Ishikawa (cell line): ENCODE measurements at regions not wholly inside any gene's neighbourhood (a gene's known extent, or its start where the extent isn't known, plus 50 kb on each side); places are given as distances from the start of the nearest gene placed in this dataset.

ENCODE experiments used
- CEBPB ChIP-seq: IDR thresholded peaks from 2 replicates; pipeline ENCODE4 v1.6.1; 2012
- CREB1 ChIP-seq: IDR thresholded peaks from 2 replicates; pipeline ENCODE4 v1.6.1; 2012; ENCODE audit warnings: low read depth
- EGR1 ChIP-seq: IDR thresholded peaks from 2 replicates; pipeline ENCODE4 v1.6.1; 2012
- EP300 ChIP-seq: IDR thresholded peaks from 2 replicates; pipeline ENCODE4 v1.6.1; 2012; ENCODE audit warnings: borderline replicate concordance
- FOXM1 ChIP-seq: IDR thresholded peaks from 2 replicates; pipeline ENCODE4 v1.6.1; 2012; ENCODE audit warnings: low read depth, borderline replicate concordance
- MAX ChIP-seq: IDR thresholded peaks from 2 replicates; pipeline ENCODE4 v1.6.1; 2012
- NFIC ChIP-seq: IDR thresholded peaks from 2 replicates; pipeline ENCODE4 v1.6.1; 2012
- RAD21 ChIP-seq: IDR thresholded peaks from 2 replicates; pipeline ENCODE4 v1.6.1; 2012; ENCODE audit warnings: low read depth
- REST ChIP-seq: IDR thresholded peaks from 2 replicates; pipeline ENCODE4 v1.6.1; 2012; ENCODE audit warnings: low read depth, mild to moderate bottlenecking
- TAF1 ChIP-seq: IDR thresholded peaks from 2 replicates; pipeline ENCODE4 v1.6.1; 2012; ENCODE audit warnings: low read depth, mild to moderate bottlenecking
- TCF12 ChIP-seq: IDR thresholded peaks from 2 replicates; pipeline ENCODE4 v1.6.1; 2012; ENCODE audit warnings: low read depth
- TEAD4 ChIP-seq: IDR thresholded peaks from 2 replicates; pipeline ENCODE4 v1.6.1; 2012
- USF1 ChIP-seq: IDR thresholded peaks from 2 replicates; pipeline ENCODE4 v1.6.1; 2012
- YY1 ChIP-seq: IDR thresholded peaks from 2 replicates; pipeline ENCODE4 v1.6.1; 2012; ENCODE audit warnings: low read depth
- ZBTB7A ChIP-seq: IDR thresholded peaks from 2 replicates; pipeline ENCODE4 v1.6.1; 2012; ENCODE audit warnings: low read depth

- no peak for TF ChIP-seq NFIC
- TF ChIP-seq YY1: no peak
- TF ChIP-seq EP300: no peak
- TF ChIP-seq TEAD4: no peak
- TF ChIP-seq RAD21: no peak
- TF ChIP-seq CREB1: no peak
- no peak for TF ChIP-seq FOXM1
Measured at GRCh38 chr3:5553203-5553602, 365.7 kb downstream of the EDEM1 start.

- TF ChIP-seq TEAD4: no peak
Measured at GRCh38 chr3:5554245-5554747, 366.8 kb downstream of the EDEM1 start.

GRCh38 chr3:5560199-5560598 lies 372.7 kb downstream of the EDEM1 start:
- TF ChIP-seq MAX (no peak), YY1 (no peak), USF1 (no peak), NFIC (no peak), TCF12 (no peak)

- TF ChIP-seq USF1 (no peak), YY1 (no peak), NFIC (no peak), EP300 (no peak), TCF12 (no peak), CREB1 (no peak), CEBPB (no peak), FOXM1 (no peak)
Measured at GRCh38 chr3:5563537-5564277, 376.2 kb downstream of the EDEM1 start.

GRCh38 chr3:5564278-5564666 lies 376.8 kb downstream of the EDEM1 start:
- TF ChIP-seq EGR1 (no peak), RAD21 (no peak), USF1 (no peak), REST (no peak), EP300 (no peak), ZBTB7A (no peak), TEAD4 (no peak), TAF1 (no peak), CEBPB (no peak), FOXM1 (no peak), TCF12 (no peak), CREB1 (no peak), YY1 (no peak)

GRCh38 chr3:5565026-5565425 lies 377.5 kb downstream of the EDEM1 start:
- TF ChIP-seq NFIC (no peak), FOXM1 (no peak), RAD21 (no peak), YY1 (no peak), TCF12 (no peak), USF1 (no peak)

GRCh38 chr3:5567113-5567512 lies 379.6 kb downstream of the EDEM1 start:
- TF ChIP-seq TAF1: no peak
- TF ChIP-seq ZBTB7A: no peak
- no peak for TF ChIP-seq RAD21
- TF ChIP-seq MAX: no peak
- TF ChIP-seq TCF12: no peak
- no peak for TF ChIP-seq FOXM1
- no peak for TF ChIP-seq NFIC
- TF ChIP-seq TEAD4: no peak
- no peak for TF ChIP-seq CEBPB
- no peak for TF ChIP-seq YY1
- no peak for TF ChIP-seq REST
- TF ChIP-seq CREB1: no peak
- no peak for TF ChIP-seq EP300
